Astrocyte (in vitro differentiated cells and primary cell): ENCODE measurements at regions not wholly inside any gene's neighbourhood (a gene's known extent, or its start where the extent isn't known, plus 50 kb on each side); places are given as distances from the start of the nearest gene placed in this dataset.

ENCODE experiments used
- EZH2 ChIP-seq: IDR thresholded peaks from 2 replicates; pipeline ENCODE4 v1.6.1; 2012; ENCODE audit warnings: mild to moderate bottlenecking, low read length, inconsistent platforms; ENCODE audit not compliant: insufficient read depth
- TF ChIP-seq, protein P1 (sequence below): IDR thresholded peaks from 2 replicates; pipeline ENCODE4 v1.5.1; 2011; ENCODE audit warnings: low read depth, mild to moderate bottlenecking, inconsistent platforms, low read length, moderate library complexity; ENCODE audit not compliant: insufficient read depth

DNA sequence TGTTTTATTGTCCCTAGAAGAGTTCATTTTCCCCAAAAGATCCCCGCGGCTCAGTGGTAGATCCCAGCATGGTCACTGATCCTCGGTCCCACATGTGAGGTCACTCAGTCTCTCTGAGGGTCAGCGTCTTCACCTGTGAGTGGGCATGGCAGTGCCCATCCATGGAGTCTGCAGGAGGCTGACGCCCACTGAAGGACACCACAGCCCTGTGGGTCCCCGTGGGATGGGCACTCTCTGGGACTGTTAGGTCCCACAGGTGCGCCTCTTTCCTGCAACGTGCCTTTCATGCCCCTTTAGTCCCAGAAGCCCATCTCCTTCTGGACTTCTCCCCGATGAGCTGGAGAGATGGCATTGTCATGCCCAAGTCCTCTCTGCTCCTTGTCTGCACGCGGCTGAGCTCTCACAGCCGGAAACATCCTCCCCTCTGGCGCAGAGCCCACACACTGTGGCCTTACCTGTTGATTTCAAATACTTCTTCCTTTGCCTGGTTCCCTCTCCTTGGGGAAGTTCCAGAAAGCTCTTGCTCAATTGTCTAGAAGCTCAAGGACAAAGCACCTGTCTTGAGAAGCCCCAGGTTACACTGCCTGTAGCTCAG lies 75.9 kb downstream of the PTGR3 start:
- TF ChIP-seq, protein P1, sequence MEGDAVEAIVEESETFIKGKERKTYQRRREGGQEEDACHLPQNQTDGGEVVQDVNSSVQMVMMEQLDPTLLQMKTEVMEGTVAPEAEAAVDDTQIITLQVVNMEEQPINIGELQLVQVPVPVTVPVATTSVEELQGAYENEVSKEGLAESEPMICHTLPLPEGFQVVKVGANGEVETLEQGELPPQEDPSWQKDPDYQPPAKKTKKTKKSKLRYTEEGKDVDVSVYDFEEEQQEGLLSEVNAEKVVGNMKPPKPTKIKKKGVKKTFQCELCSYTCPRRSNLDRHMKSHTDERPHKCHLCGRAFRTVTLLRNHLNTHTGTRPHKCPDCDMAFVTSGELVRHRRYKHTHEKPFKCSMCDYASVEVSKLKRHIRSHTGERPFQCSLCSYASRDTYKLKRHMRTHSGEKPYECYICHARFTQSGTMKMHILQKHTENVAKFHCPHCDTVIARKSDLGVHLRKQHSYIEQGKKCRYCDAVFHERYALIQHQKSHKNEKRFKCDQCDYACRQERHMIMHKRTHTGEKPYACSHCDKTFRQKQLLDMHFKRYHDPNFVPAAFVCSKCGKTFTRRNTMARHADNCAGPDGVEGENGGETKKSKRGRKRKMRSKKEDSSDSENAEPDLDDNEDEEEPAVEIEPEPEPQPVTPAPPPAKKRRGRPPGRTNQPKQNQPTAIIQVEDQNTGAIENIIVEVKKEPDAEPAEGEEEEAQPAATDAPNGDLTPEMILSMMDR = no peak
- no peak for TF ChIP-seq EZH2
